H54 (cell line): ENCODE measurements at regions not wholly inside any gene's neighbourhood (a gene's known extent, or its start where the extent isn't known, plus 50 kb on each side); places are given as distances from the start of the nearest gene placed in this dataset.

Source experiments
- DNase-seq: peaks from one replicate; pipeline ENCODE4 v3.0.0; 2011; ENCODE audit warnings: low spot score, mixed read lengths; ENCODE audit not compliant: insufficient read length
- FAIRE-seq: peaks from 3 replicates; lab custom pipeline; 2011; peaks lifted over from hg19 to GRCh38; lab: Jason Lieb, UNC
- POLR2A ChIP-seq: IDR thresholded peaks from 2 replicates; pipeline ENCODE4 v1.6.1; 2011; ENCODE audit warnings: low read depth, mild to moderate bottlenecking, low read length

DNA sequence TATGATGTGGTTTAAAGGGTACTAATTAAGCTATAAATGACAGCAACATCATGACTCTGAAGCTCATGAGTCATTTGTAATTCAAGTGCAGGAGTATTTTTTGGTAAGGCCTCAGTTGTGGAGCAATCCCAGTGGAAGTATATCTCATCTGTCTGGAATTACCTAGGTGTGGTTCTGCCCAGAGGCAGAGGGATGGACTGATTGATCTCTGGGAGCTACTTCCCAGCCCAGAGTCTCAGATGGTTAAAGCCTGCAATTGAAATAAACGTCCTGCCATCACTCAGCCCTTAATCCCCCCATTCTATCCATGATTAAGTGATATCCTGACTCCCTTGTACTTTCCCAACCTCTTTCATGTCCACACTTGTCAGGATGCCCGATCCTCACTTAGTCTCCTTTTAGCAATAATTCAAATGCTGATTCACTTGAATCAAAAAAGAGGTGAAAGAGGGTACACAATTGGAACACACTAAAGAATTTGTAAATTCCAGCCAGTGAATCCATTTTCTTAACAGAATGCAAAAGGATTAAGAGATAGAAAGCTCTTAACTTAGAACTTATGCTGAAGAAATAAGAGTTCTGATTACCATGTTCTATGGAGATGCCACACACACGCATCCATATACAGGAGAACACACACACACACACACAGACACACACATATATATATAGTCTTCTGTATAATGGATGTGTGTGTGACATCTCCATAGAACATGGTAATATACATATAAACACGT lies 664.4 kb downstream of the NYAP2 start:
- TF ChIP-seq POLR2A: no peak
- FAIRE-seq: peak; percentile 81
- no peak for DNase-seq

GRCh38 chr2:226059961-226060627 lies 660.6 kb downstream of the NYAP2 start:
- FAIRE-seq (no peak), DNase-seq (no peak)
- TF ChIP-seq POLR2A: no peak

DNA sequence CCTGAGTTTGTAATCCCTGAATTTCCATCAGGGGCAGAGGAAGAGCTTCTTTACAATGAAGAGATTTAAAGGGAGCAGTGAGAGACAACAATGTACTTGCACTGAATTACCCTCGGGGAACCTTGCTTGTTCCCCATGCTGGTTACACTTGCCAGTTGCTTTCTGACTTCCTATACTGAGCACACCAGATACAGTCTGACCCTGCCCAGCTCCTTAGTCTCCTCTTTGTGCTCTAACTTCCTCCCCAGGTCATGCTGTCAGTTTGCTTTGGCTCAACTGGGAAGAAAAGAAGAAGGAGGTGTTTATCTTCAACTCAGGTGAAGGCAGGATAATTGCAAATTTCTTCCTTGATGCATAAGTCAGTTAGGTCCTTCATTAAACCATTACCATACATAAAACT lies 658.4 kb downstream of the NYAP2 start:
- DNase-seq (no peak), FAIRE-seq (no peak)
- TF ChIP-seq POLR2A: no peak

DNA sequence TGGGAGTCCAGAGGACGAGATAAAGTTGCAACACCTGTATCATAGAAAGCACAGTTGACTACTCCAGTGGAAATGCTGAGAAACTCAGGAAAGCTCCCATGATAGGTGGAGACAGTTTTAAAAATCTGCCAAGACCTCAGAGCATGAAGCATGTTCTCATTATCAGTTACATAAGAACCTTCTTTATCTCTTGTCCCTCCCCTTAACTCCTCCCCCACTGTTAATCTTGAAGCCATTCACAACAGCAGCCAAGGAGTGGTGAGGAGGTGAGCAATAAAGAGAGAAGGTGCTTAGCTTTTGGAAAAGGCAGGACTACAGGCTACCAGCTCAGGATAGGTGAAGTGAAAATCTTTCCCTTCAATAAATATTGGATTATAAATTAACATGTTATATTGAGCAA lies 657.9 kb downstream of the NYAP2 start:
- no peak for TF ChIP-seq POLR2A
- no peak for DNase-seq
- no peak for FAIRE-seq

DNA sequence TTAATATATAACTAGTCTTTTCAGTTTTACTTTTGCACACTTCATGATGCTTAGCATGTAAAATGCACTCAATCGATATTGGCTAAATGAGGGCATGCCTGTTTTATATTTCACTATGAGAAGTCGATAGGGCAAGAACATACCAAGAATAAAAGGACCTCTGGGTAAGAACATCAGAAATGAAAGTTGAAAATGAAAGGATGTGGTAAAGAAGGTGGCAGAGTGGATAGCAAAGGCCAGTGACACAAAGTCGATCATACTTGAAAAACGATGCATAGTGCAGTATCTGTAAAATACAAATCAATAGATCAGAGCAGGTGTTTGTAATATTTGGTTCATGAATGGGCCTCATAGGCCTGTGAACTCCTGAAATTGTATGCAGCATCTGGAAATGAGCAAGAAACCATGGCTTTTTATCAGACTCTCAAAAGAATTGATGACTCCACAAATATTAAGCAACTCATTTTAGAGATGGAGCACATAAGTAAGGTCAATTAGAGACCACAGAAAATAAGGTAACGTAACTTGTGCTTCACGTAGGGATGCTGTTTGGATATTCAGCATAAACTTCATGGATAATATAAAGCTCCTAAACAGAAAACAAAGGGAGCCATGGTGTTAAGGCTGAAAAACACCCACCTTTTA lies 653.4 kb downstream of the NYAP2 start:
- DNase-seq: no peak
- no peak for TF ChIP-seq POLR2A
- no peak for FAIRE-seq

DNA sequence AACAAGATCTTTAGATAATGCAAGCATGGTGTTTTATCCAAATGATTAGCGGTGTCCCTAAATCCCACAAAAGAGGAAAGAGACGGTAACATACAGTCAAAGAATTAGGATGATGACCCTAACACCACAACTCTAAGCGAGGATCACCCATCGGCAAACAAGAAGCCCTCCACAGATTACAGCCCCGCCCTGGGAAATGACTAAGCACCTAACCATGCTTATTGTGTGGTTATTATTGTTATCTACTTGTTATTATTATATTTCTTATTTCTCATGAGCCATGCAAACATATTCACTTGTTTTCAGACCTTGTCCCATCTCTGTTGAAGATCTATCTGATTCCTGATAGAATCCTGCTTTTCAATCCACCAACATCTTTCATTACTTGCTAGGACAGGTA lies 651.3 kb downstream of the NYAP2 start:
- DNase-seq: no peak
- TF ChIP-seq POLR2A: no peak
- peak; percentile 23 for FAIRE-seq

DNA sequence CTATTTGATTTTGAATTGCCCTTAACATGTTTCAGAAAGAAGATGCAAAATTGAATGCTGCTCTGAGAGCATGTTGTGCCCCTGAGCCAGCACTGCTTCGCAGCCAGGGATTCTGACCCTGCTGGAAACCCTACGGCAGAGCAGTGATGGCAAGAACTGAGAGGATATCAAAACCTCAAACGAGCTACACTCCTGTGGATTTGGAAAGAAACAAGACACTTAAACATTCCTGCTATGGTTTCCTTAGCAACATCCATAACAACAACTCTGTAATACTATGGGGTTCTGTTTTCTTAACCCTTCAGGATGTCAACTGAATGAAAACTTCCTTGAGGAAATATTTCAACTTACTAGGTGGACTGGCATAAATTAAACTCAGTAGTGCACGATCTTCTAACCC lies 649.1 kb downstream of the NYAP2 start:
- TF ChIP-seq POLR2A: no peak
- FAIRE-seq: peak; percentile 96
- DNase-seq: peak; percentile 17

DNA sequence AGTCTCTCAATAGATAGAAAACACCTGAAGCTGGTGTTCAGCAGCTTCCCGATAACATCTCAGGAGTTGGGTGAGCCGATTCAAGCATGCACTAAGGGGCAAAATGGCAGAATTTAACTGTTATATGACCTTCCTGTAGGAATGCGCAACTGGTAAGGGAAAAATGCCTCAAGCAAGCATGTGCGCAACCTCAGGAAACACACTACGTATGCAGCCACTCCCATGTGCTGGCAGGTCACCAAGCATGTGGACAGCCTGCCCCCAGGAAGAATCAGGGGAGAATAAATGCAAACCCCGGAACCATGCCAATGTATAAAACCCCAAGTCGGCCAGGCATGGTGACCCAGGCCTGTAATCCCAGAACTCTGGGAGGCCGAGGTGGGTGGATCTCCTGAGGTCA lies 645.6 kb downstream of the NYAP2 start:
- FAIRE-seq: no peak
- no peak for TF ChIP-seq POLR2A
- no peak for DNase-seq

DNA sequence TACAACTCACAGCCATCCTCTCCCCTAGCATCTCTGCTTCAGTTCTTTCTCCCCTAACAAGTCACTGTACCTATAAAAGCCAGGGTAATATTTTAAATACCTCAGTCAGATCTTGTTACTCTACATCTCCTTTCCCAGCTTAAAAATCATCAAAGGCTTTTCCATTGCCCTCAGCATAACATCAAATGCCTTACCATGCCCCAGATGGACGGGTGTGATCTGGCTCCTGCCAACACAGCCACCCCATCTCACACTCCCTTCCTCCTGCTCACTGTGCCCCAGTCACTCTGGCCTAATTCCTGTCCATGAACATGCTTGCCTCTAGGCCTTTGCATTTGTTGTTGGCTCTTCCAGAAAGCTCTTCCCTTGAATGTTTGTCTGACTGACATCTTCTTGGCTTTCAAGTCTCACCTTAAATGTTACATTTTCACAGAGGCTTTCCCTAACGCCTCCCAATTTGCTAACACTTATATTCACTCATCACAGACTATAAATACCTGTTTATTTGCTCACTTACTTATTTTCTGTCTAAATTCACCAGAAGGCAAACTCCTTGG lies 640.9 kb downstream of the NYAP2 start:
- TF ChIP-seq POLR2A: no peak
- FAIRE-seq (no peak), DNase-seq (no peak)

DNA sequence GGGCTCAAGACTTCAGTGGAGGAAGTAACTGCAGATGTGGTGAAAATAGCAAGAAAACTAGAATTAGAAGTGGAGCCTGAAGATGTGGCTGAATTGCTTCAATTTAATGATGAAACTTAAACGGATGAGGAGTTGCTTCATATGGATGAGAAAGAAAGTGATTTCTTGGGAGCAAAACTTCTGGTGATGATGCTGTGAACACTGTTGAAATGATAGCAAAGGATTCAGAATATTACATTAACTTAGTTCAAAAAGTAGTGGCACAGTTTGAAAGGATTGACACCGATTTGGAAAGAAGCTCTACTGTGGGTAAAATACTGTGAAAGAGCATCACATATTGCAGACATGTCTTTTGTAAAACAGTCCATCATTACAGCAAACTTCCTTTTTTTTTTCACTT lies 638.0 kb downstream of the NYAP2 start:
- DNase-seq (no peak), FAIRE-seq (no peak)
- TF ChIP-seq POLR2A: no peak

DNA sequence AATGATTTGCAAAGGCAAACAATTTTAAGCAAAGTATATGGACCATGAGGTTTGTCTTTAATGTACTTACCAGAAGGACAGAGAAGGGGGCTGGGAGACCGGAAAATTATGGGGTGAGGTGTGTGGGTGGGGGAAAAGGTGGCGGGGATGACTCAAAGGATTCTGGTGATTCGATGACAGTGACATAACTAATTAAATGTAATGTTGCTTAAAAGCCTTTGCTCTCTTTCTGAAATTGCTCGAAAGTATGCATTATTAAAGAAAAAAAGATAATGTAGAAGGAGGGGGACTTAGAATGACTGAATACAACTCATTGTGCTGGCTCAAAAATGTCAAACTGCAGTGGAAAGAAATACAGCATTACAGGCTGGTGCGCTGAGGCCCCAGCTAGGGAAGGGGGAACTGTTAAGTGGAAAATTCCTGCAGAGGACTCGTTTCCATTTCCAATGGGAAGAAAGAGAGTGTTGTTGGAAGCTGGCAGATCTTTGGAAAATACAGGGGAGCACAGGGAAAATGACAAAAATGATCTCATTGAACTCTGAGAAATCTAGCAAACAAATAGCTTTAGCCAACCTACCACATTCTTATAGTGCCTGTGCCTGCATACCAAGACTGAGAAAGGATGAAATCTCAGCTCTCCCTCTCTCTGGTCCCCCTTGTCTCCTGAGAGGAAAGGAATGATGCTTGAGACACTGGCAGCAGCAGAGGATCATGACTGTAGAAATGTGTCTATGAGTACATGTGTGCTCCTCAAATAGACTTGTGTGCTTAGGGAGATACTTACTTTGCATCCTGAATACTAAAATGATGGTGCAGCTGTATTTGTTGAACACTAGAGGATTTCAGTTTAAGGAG lies 632.4 kb downstream of the NYAP2 start:
- DNase-seq (peak; percentile 2), FAIRE-seq (peak; percentile 82)
- TF ChIP-seq POLR2A: no peak

DNA sequence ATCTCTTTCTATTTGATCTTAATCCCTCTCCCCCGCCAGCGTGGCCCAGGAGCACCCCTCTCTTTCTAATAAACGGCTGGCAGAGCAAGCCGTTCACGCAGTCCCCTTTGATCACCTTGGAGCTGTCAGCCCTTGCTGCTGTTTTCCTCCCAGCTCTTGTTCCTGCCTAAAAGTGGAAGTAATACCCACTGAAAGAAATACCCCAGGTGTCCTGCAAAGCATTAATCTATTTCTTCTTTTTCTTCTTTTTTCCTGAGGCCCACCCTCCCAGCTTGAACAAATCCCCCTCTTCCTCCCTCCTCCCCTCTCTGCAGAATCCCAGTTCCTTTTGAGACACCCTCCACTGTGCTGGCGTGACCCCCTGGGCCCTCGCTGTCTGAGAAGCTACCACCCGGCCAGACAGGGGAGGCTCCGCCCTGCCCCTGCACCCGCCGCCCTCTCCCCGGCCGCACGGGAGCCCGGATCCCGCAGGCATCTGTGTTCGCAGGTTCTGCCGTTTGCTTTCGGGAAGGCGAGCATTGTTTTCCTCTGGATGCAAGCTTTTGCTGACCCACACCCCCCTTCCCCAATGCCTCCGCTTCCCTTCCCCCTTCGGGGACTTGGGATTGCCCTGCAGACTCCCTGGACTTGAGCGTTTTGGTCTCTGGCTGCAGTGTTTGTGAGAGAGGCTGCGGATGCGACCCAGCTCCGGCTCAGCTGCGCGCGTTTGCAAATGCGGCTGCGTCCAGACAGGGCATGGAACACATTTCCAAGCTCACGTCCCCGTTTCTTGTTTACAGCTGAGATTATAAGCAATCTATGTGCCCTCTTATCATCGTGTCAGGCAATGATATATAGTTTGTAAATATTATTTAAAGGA lies 631.5 kb downstream of the NYAP2 start:
- no peak for TF ChIP-seq POLR2A
- FAIRE-seq (peak; percentile 52), DNase-seq (peak; percentile 63)
